ENCODE measurements at regions not wholly inside any gene's neighbourhood (a gene's known extent, or its start where the extent isn't known, plus 50 kb on each side); places are given as distances from the start of the nearest gene placed in this dataset.

- DNase-seq = no peak
- intact Hi-C loops (cut with DNase I) = no loop called here
- no peak overlapping the region for H3K4me3 ChIP-seq
- TF ChIP-seq POLR2A (IDR thresholded peaks at IDR 0.05) = no peak
- H3K36me3 ChIP-seq = no peaks in the 10 kb centered on the region
- no peaks in the 10 kb centered on the region for H3K9me3 ChIP-seq
- H3K27me3 ChIP-seq = no peaks in the 10 kb centered on the region
- H3K27ac ChIP-seq = no peak overlapping the region
- H3K4me1 ChIP-seq = no peaks in the 10 kb centered on the region
- 69% methylated on average over 7 of the region's 7 CpGs for WGBS, 2 donors
Observed at GRCh38 chr11:21810650-21811049, 382.2 kb upstream of the ANO5 start.

- H3K4me1 ChIP-seq = no peaks in the 10 kb centered on the region
- no peaks in the 10 kb centered on the region for H3K9me3 ChIP-seq
- H3K36me3 ChIP-seq = no peaks in the 10 kb centered on the region
- 40 to 64% methylated on average over 4 of the region's 4 CpGs for WGBS, 2 donors
- no peak for TF ChIP-seq EP300 (IDR thresholded peaks at IDR 0.05)
- no peak for TF ChIP-seq POLR2AphosphoS5 (IDR thresholded peaks at IDR 0.05)
- H3K27ac ChIP-seq = no peak overlapping the region
- DNase-seq = no peak
- H3K27me3 ChIP-seq = no peaks in the 10 kb centered on the region
- H3K4me3 ChIP-seq = no peak overlapping the region
- intact Hi-C loops (cut with DNase I) = no loop called here
Observed at GRCh38 chr11:21811572-21811971, 381.3 kb upstream of the ANO5 start.

GRCh38 chr11:21814169-21814568 is 378.7 kb upstream of the ANO5 start:
- WGBS, 2 donors = 60 to 82% methylated on average over 3 of the region's 3 CpGs
- no peaks in the 10 kb centered on the region for H3K9me3 ChIP-seq
- H3K4me3 ChIP-seq = no peak overlapping the region

DNA sequence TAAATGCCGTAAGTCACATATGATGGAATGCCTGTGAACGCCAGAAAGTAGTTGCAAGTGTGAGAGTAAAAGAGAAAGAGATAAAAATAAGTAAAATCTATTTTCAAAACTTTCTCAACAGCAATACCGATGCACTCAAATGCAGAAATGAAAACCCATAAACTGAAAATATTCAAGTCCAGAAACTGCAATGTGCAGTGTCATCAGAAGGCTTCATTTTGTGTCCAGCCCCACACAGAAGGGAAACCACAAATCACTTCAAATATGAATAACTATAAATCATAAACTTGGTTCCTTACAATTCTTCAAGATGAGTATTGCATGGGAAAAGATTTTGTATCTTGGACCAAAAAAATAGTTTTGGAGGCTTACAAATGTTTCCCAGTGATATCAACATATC is 375.2 kb upstream of the ANO5 start:
- 83 to 87% methylated on average over 3 of the region's 3 CpGs for WGBS, 2 donors
- H3K27ac ChIP-seq = no peak overlapping the region
- H3K9me3 ChIP-seq = no peaks in the 10 kb centered on the region
- no peaks in the 10 kb centered on the region for H3K4me1 ChIP-seq
- H3K36me3 ChIP-seq = no peaks in the 10 kb centered on the region
- TF ChIP-seq POLR2AphosphoS5 (IDR thresholded peaks at IDR 0.05) = no peak
- TF ChIP-seq EP300 (IDR thresholded peaks at IDR 0.05) = no peak
- TF ChIP-seq POLR2A (IDR thresholded peaks at IDR 0.05) = no peak
- no peak for TF ChIP-seq CTCF (IDR thresholded peaks at IDR 0.05)
- H3K27me3 ChIP-seq = no peaks in the 10 kb centered on the region
- intact Hi-C loops (cut with DNase I) = no loop called here
- DNase-seq = no peak
- H3K4me3 ChIP-seq = no peak overlapping the region

More at GRCh38 chr11:21814169-21814568, 378.7 kb upstream of the ANO5 start:
- Histone ChIP-seq H3K36me3 (no peaks in the 10 kb centered on the region), H3K4me1 (no peaks in the 10 kb centered on the region), H3K27ac (no peak overlapping the region), H3K27me3 (no peaks in the 10 kb centered on the region)
- no peak for DNase-seq
- intact Hi-C loops (cut with DNase I) = no loop called here
- TF ChIP-seq POLR2A (IDR thresholded peaks at IDR 0.05) = no peak
- TF ChIP-seq EP300 (IDR thresholded peaks at IDR 0.05) = no peak
- no peak for TF ChIP-seq POLR2AphosphoS5 (IDR thresholded peaks at IDR 0.05)
- TF ChIP-seq CTCF (IDR thresholded peaks at IDR 0.05) = no peak

GRCh38 chr11:21820176-21820575 is 372.7 kb upstream of the ANO5 start:
- intact Hi-C loops (cut with DNase I) = no loop called here
- TF ChIP-seq POLR2AphosphoS5 (IDR thresholded peaks at IDR 0.05) (no peak), CTCF (IDR thresholded peaks at IDR 0.05) (no peak), POLR2A (IDR thresholded peaks at IDR 0.05) (no peak), EP300 (IDR thresholded peaks at IDR 0.05) (no peak)

DNA sequence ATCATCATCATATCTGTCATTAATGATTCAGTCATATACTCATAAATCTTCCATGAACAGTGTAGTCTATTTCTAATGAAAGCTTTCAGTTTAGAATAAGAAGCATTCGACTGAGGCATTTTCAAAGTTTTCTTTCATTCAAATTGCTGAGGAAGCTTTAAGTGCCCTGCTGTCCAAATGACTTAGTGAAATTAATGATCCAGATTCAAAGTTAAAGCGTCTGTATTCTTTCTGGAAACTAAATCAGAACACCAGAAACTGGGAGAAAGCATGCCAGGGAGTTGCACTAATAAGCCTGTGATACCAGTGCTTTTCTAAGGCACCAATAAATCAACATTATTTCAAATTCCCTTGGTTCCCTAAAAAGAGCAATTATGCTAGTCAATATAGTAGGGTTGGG is 367.8 kb upstream of the ANO5 start:
- Histone ChIP-seq H3K27ac (no peak overlapping the region), H3K36me3 (no peaks in the 10 kb centered on the region), H3K4me1 (no peaks in the 10 kb centered on the region), H3K4me3 (no peak overlapping the region), H3K27me3 (no peaks in the 10 kb centered on the region), H3K9me3 (no peaks in the 10 kb centered on the region)
- no peak for DNase-seq
- TF ChIP-seq CTCF (IDR thresholded peaks at IDR 0.05) (no peak), EP300 (IDR thresholded peaks at IDR 0.05) (no peak), POLR2A (IDR thresholded peaks at IDR 0.05) (no peak), POLR2AphosphoS5 (IDR thresholded peaks at IDR 0.05) (no peak)
- intact Hi-C loops (cut with DNase I) = no loop called here
- 85% methylated on average over 2 of the region's 2 CpGs for whole genome bisulfite sequencing, 2 donors

More at GRCh38 chr11:21820176-21820575, 372.7 kb upstream of the ANO5 start:
- Histone ChIP-seq H3K27me3 (no peaks in the 10 kb centered on the region), H3K36me3 (no peaks in the 10 kb centered on the region), H3K9me3 (no peaks in the 10 kb centered on the region), H3K27ac (no peak overlapping the region), H3K4me1 (no peaks in the 10 kb centered on the region), H3K4me3 (no peak overlapping the region)
- DNase-seq = no peak

Data from sigmoid colon (tissue), 6 donors.